ENCODE measurements at regions not wholly inside any gene's neighbourhood (a gene's known extent, or its start where the extent isn't known, plus 50 kb on each side); places are given as distances from the start of the nearest gene placed in this dataset.

DNA sequence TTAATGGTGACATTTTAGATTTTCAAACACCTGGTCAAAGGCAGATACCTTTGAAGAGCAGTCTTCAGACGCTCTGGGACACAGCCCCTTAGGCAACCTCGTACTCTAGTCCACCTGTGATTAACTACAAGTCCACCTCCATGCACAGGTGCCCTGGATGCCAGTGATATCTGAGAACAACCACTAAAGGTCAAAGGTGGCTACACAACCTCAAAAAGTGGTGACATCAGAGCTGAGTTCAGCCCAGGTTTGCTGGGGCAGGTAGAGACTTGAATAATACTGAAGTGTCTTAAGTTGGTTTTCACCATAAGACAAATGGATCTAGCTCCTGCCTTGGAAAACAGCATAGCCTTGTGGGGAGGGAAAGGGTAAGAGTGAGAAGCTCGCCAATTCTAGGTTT lies 143.4 kb upstream of the ADO start:
- Histone ChIP-seq H3F3A (ENCODE audit: insufficient read depth, low read length) (no peaks in the 10 kb centered on the region), H3K9ac (ENCODE audit: low read length) (no peak overlapping the region), H3K27ac (ENCODE audit: low read depth, low read length, poor library complexity, severe bottlenecking) (no peak overlapping the region), H3K79me2 (ENCODE audit: insufficient read depth, low read length) (no peaks in the 10 kb centered on the region), H3K4me2 (ENCODE audit: low read length) (no peak overlapping the region), H3K4me1 (ENCODE audit: insufficient read depth, low read length, severe bottlenecking) (no peaks in the 10 kb centered on the region), H2AFZ (ENCODE audit: low read length) (no peak overlapping the region), H3K9me2 (ENCODE audit: low read depth, low read length) (no peaks in the 10 kb centered on the region), H4K20me1 (ENCODE audit: insufficient read depth, low read length) (no peaks in the 10 kb centered on the region), H3K36me3 (ENCODE audit: insufficient read depth, low read length) (no peaks in the 10 kb centered on the region), H3K9me3 (ENCODE audit: low read length) (no peaks in the 10 kb centered on the region), H3K4me3 (ENCODE audit: low read depth, low read length, poor library complexity, severe bottlenecking) (no peak overlapping the region), H3K27me3 (ENCODE audit: insufficient read depth, low read length) (no peaks in the 10 kb centered on the region; the same call in 1 of the 2 replicates)
- TF ChIP-seq CTCF (IDR thresholded peaks at IDR 0.05; ENCODE audit: low read length) = no peak
- no peak for TF ChIP-seq EZH2 (IDR thresholded peaks at IDR 0.05; ENCODE audit: borderline replicate concordance, low read length)

DNA sequence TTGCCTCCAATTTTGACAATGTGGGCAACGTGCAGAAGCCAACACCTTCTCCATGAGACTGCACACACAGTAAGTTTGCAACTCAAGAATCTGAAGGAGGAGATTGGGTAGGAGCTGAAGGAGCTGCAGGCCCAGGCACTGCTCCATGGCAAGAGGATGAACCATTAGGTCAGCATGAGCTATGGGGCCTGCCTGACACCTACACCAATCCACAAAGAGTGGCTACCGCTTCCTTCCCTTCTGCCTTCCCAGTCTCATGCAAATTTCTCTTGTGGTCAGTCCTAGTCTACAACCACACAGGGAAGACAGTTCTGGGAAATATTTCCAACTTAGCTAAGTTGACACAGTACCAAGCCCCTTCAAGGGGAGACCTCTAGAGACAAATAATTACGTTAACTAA lies 142.0 kb upstream of the ADO start:
- Histone ChIP-seq H4K20me1 (ENCODE audit: insufficient read depth, low read length) (no peaks in the 10 kb centered on the region), H3K9me3 (ENCODE audit: low read length) (no peaks in the 10 kb centered on the region), H3K27me3 (ENCODE audit: insufficient read depth, low read length) (peaks cover 3% of the 10 kb centered on the region; the same call in 1 of the 2 replicates), H3K79me2 (ENCODE audit: insufficient read depth, low read length) (no peaks in the 10 kb centered on the region), H3K27ac (ENCODE audit: low read depth, low read length, poor library complexity, severe bottlenecking) (no peak overlapping the region), H3F3A (ENCODE audit: insufficient read depth, low read length) (no peaks in the 10 kb centered on the region), H2AFZ (ENCODE audit: low read length) (no peak overlapping the region), H3K4me2 (ENCODE audit: low read length) (no peak overlapping the region), H3K4me3 (ENCODE audit: low read depth, low read length, poor library complexity, severe bottlenecking) (no peak overlapping the region), H3K36me3 (ENCODE audit: insufficient read depth, low read length) (no peaks in the 10 kb centered on the region), H3K9me2 (ENCODE audit: low read depth, low read length) (no peaks in the 10 kb centered on the region), H3K4me1 (ENCODE audit: insufficient read depth, low read length, severe bottlenecking) (no peaks in the 10 kb centered on the region), H3K9ac (ENCODE audit: low read length) (no peak overlapping the region)
- TF ChIP-seq EZH2 (IDR thresholded peaks at IDR 0.05; ENCODE audit: borderline replicate concordance, low read length) (no peak), CTCF (IDR thresholded peaks at IDR 0.05; ENCODE audit: low read length) (no peak)

GRCh38 chr10:62665771-62666170 lies 138.7 kb upstream of the ADO start:
- Histone ChIP-seq H3K9me2 (ENCODE audit: low read depth, low read length) (no peaks in the 10 kb centered on the region), H2AFZ (ENCODE audit: low read length) (no peak overlapping the region), H3K79me2 (ENCODE audit: insufficient read depth, low read length) (no peaks in the 10 kb centered on the region), H3K36me3 (ENCODE audit: insufficient read depth, low read length) (no peaks in the 10 kb centered on the region), H3K27ac (ENCODE audit: low read depth, low read length, poor library complexity, severe bottlenecking) (no peak overlapping the region), H4K20me1 (ENCODE audit: insufficient read depth, low read length) (no peaks in the 10 kb centered on the region), H3K4me3 (ENCODE audit: low read depth, low read length, poor library complexity, severe bottlenecking) (no peak overlapping the region), H3K4me1 (ENCODE audit: insufficient read depth, low read length, severe bottlenecking) (no peaks in the 10 kb centered on the region), H3K4me2 (ENCODE audit: low read length) (no peak overlapping the region), H3K9me3 (ENCODE audit: low read length) (no peaks in the 10 kb centered on the region), H3F3A (ENCODE audit: insufficient read depth, low read length) (no peaks in the 10 kb centered on the region), H3K27me3 (ENCODE audit: insufficient read depth, low read length) (peaks cover 3% of the 10 kb centered on the region; the same call in 1 of the 2 replicates), H3K9ac (ENCODE audit: low read length) (no peak overlapping the region)
- no peak for TF ChIP-seq CTCF (IDR thresholded peaks at IDR 0.05; ENCODE audit: low read length)
- TF ChIP-seq EZH2 (IDR thresholded peaks at IDR 0.05; ENCODE audit: borderline replicate concordance, low read length) = no peak

Measured in OCI-LY1 (cell line).